ENCODE measurements at regions not wholly inside any gene's neighbourhood (a gene's known extent, or its start where the extent isn't known, plus 50 kb on each side); places are given as distances from the start of the nearest gene placed in this dataset.

- TF ChIP-seq CTCF (IDR thresholded peaks at IDR 0.05) (no peak), EP300 (IDR thresholded peaks at IDR 0.05) (no peak)
Measured at GRCh38 chr12:48279101-48279500, 71.6 kb downstream of the ZNF641 start.
